Activated T-helper 1 cell treated with anti-CD3 and anti-CD28 coated beads, Interleukin-12 subunit alpha, Interleukin-12 subunit beta, Interleukin-2, Interleukin-4 antibody, amounts not matched to agents 30 ng/mL and 10 ng/mL and 1 ng/mL, durations not matched to agents 14 hours and 24 hours and 36 hours (primary cell): ENCODE measurements at regions not wholly inside any gene's neighbourhood (a gene's known extent, or its start where the extent isn't known, plus 50 kb on each side); places are given as distances from the start of the nearest gene placed in this dataset.

ENCODE experiments used
- DNase-seq: peaks from one replicate; pipeline ENCODE4 v3.0.0; 2021; ENCODE audit warnings: low spot score
- H3K27ac Mint-ChIP-seq: one replicate; pipeline ENCODE4 v1.8.0; 2021; ENCODE audit warnings: mild to moderate bottlenecking, mixed read lengths
- H3K27me3 Mint-ChIP-seq: one replicate; pipeline ENCODE4 v1.8.0; 2022; ENCODE audit warnings: mild to moderate bottlenecking, moderate library complexity, mixed read lengths; ENCODE audit not compliant: insufficient read depth
- H3K36me3 Mint-ChIP-seq: one replicate; pipeline ENCODE4 v1.8.0; 2021; ENCODE audit warnings: low read depth, mixed read lengths
- H3K4me1 Mint-ChIP-seq: one replicate; pipeline ENCODE4 v1.8.0; 2021; ENCODE audit warnings: low read depth, mixed read lengths
- H3K4me3 Mint-ChIP-seq: one replicate; pipeline ENCODE4 v1.8.0; 2021; ENCODE audit warnings: mild to moderate bottlenecking, moderate library complexity, mixed read lengths
- H3K9me3 Mint-ChIP-seq: one replicate; pipeline ENCODE4 v1.8.0; 2021; ENCODE audit warnings: mixed read lengths
- intact Hi-C: fragments of 100-400 bp; cut with micrococcal nuclease; formaldehyde crosslinking; loops from one replicate; pipeline ENCODE4 v1.15.1; 2024

DNA sequence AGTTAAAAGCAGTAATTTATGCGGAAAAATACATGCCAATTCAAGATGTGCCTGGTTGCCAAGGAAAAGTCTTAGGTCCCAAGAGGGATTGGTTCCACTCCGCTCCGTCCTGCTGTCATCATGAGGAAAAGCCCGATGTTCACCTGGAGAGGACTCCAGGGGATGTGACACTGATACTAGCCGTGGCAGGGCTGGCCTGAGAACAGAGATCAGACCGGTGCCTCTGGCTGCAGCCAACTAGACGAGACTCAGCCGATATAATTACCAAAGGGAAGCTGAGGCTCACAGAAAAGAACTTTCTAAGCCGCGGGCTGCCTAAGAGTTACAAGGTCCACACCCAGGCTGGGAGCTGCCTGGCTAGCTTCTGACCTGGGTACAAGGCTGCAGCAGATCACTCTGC is 81.3 kb upstream of the UNC5B start:
- Mint-ChIP-seq H3K9me3 (no peaks in the 10 kb centered on the region), H3K4me1 (peaks cover 7% of the 10 kb centered on the region), H3K4me3 (no peak overlapping the region), H3K27me3 (peaks cover 25% of the 10 kb centered on the region), H3K36me3 (no peaks in the 10 kb centered on the region), H3K27ac (no peak overlapping the region)
- DNase-seq: no peak
- intact Hi-C loops: no loop called here

DNA sequence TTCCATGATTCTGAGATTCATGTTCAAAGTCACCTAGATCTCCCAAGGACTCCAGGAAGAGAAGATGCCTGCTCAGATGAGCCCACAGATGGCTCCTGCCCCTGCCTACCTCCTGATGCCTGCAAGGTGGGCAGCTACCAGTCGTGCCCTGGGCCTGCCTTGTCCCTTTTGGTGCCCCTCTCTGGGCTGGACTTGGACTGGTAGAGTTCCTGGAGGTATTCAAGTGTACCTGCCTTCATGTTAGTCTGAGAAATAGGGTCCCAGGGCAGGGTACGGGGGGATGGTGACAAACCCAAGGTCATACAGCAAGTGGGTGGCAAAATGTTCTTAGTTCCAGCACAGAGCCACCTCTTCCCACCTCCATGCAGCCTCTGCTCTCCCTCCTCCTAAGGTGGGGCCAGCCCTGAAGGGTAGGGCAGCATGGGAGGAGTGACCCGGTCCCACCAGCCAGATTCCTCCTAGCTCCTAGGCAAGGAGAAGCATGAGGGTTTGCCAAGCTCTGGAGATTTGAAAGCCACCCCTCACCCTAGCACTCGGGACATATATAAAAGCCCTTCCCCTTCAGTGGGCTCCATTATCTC is 80.8 kb upstream of the UNC5B start:
- DNase-seq: no peak
- no peaks in the 10 kb centered on the region for H3K9me3 Mint-ChIP-seq
- intact Hi-C loops: no loop called here
- H3K4me3 Mint-ChIP-seq: no peak overlapping the region
- peaks cover 7% of the 10 kb centered on the region for H3K4me1 Mint-ChIP-seq
- H3K27ac Mint-ChIP-seq: no peak overlapping the region
- no peaks in the 10 kb centered on the region for H3K36me3 Mint-ChIP-seq
- peaks cover 25% of the 10 kb centered on the region for H3K27me3 Mint-ChIP-seq

DNA sequence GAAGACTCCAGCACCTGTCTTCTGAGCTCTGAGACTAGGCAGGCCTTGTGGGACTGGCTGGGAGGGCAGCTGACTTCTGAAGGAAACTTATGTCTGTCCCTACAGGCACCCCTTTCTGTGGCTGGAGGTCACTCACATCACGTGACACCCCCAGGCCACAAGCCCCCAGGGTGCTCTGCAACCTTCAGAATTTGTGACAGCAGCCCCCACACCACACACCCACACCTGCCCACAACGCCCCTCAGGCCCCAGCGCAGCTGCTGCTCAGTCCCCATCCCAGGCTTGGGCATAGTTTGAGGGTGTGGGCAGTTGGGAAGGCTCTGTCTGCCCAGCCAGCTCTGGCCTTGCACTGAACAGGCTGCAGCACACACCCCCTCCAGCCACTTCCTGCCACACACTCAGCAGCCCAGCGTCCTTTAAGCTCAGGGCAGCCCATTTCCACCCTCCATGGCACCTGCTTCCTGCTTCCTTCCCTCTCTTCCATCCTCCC is 80.0 kb upstream of the UNC5B start:
- Mint-ChIP-seq H3K27ac (no peak overlapping the region), H3K36me3 (no peaks in the 10 kb centered on the region), H3K9me3 (no peaks in the 10 kb centered on the region), H3K27me3 (peaks cover 25% of the 10 kb centered on the region), H3K4me3 (no peak overlapping the region), H3K4me1 (peaks cover 7% of the 10 kb centered on the region)
- DNase-seq: no peak
- intact Hi-C loops: no loop called here

GRCh38 chr10:71133710-71134686 is 78.4 kb upstream of the UNC5B start:
- Mint-ChIP-seq H3K27me3 (peaks cover 15% of the 10 kb centered on the region), H3K4me3 (no peak overlapping the region), H3K4me1 (no peaks in the 10 kb centered on the region), H3K27ac (no peak overlapping the region), H3K36me3 (no peaks in the 10 kb centered on the region), H3K9me3 (no peaks in the 10 kb centered on the region)
- no peak for DNase-seq
- intact Hi-C loops: no loop called here

DNA sequence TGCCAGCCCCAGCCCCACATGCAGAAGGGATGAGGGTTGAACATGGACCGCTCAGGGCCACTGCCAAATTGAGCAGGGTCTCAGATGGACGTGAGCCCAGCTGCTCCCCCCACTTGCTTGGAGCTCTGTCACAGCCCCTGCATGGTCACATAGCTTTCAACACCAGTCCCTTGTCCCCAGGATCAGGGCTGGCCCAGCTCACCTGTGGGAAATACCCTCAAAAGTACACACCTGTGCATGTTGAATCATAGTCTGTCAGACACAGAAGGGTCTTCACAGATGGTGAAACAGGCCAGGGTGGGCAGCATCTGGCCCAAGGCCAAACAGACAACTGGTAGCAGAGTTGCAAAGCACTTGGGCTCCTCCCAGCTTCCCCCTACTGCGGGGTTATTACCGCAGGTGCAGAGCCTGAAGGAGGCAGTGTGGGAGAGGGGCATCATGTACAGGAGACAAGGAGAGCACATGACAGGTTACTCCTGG is 77.6 kb upstream of the UNC5B start:
- intact Hi-C loops: no loop called here
- Mint-ChIP-seq H3K4me3 (no peak overlapping the region), H3K36me3 (no peaks in the 10 kb centered on the region), H3K4me1 (no peaks in the 10 kb centered on the region), H3K27me3 (peaks cover 15% of the 10 kb centered on the region), H3K27ac (no peak overlapping the region), H3K9me3 (no peaks in the 10 kb centered on the region)
- no peak for DNase-seq

DNA sequence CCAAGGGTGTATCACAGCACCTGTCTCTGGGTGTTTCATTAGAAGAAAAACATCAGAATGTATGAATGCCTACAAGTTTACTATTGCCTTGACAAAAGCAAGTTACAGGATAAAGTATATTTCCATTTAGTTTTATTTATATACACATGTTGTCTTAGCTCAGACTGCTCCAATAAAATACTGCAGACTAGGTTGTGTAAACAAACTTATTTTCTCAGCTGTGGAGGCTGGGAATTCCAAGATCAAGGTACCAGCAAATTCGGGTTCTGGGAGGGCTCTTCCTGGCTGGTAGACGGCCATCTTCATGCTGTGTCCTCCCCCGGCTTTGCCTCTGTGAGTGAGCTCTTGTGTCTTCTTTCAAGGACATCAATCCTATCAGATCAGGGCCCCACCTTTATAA is 77.1 kb upstream of the UNC5B start:
- Mint-ChIP-seq H3K27ac (no peak overlapping the region), H3K36me3 (no peaks in the 10 kb centered on the region), H3K4me3 (no peak overlapping the region), H3K27me3 (peaks cover 15% of the 10 kb centered on the region), H3K9me3 (no peaks in the 10 kb centered on the region), H3K4me1 (no peaks in the 10 kb centered on the region)
- DNase-seq: no peak
- intact Hi-C loops: no loop called here

DNA sequence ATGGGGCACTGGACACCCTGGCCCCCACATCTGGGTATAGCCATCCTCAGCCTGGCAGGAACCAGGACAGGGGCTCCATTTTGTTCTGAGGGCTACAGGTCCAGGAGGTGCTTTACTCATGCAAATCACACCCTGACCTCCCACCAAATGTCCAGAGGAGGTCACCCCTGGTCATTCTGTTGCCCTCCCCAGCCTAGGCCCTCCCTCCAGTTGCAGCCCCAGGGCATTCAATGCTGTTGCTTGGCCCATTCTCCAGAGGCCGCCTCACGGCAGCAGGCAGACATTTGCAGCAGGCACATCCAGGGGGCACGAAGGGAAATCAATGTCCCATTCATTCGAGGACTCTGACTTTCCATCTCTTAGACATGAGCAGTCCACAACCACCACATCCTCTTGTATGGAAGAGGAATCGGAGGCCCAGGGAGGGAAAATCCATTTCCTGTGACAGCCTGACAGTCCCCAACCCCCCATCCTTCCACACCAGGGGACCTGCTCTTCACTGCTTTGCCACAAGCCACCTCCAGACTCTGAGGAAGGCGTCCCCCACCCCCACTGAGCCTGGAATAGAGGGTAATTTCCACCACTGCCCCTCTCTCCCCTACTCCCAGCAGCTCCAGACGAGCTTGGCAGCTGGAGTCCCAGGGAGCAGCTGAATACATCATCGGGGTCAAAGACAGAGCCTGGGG is 76.2 kb upstream of the UNC5B start:
- intact Hi-C loops: no loop called here
- no peak overlapping the region for H3K4me3 Mint-ChIP-seq
- H3K27me3 Mint-ChIP-seq: peaks cover 9% of the 10 kb centered on the region
- no peaks in the 10 kb centered on the region for H3K36me3 Mint-ChIP-seq
- DNase-seq: no peak
- H3K4me1 Mint-ChIP-seq: no peaks in the 10 kb centered on the region
- no peak overlapping the region for H3K27ac Mint-ChIP-seq
- H3K9me3 Mint-ChIP-seq: no peaks in the 10 kb centered on the region

- Mint-ChIP-seq H3K27ac (no peak overlapping the region), H3K4me1 (no peaks in the 10 kb centered on the region), H3K9me3 (no peaks in the 10 kb centered on the region), H3K4me3 (no peak overlapping the region), H3K27me3 (peaks cover 8% of the 10 kb centered on the region), H3K36me3 (no peaks in the 10 kb centered on the region)
- intact Hi-C loops: no loop called here
- no peak for DNase-seq
These were observed 74.7 kb upstream of the UNC5B start for GRCh38 chr10:71137701-71138100.

DNA sequence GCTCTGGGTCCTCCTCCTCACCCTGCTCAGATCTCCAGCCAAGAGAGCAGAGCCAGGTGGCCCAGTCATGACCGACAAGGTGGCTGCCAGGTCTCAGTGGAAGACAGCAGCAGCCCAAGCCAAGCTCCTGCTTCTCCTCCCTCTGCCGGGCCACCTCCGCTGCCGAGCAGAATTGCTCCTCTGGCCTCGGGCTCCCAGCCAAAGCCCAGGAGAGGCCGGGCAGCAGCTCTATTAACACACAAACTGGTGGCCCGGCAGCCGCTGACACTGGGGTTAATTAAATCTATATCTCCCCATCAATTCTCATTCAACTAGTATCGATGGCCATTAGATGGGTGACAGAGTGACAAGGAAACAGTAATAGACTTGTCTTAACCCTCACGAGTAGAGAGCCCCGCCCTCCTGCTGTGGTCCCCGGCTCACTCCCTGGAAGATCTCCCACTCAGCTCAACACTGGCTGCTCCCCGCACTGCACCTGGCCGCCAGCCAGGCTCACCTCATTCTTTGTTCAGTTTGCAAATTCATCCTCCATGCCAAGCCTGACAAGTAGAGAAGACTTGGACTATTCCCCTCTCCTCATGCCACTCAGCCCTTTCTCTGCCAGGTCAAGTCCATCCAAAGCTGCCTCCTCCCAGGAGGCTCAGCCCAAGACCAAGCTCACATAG is 74.1 kb upstream of the UNC5B start:
- no peaks in the 10 kb centered on the region for H3K9me3 Mint-ChIP-seq
- H3K27me3 Mint-ChIP-seq: peaks cover 6% of the 10 kb centered on the region
- no peak overlapping the region for H3K27ac Mint-ChIP-seq
- no peak for DNase-seq
- no peak overlapping the region for H3K4me3 Mint-ChIP-seq
- intact Hi-C loops: no loop called here
- H3K36me3 Mint-ChIP-seq: no peaks in the 10 kb centered on the region
- H3K4me1 Mint-ChIP-seq: no peaks in the 10 kb centered on the region

- H3K4me1 Mint-ChIP-seq: no peaks in the 10 kb centered on the region
- intact Hi-C loops: no loop called here
- no peak for DNase-seq
- H3K27ac Mint-ChIP-seq: no peak overlapping the region
- no peak overlapping the region for H3K4me3 Mint-ChIP-seq
- H3K27me3 Mint-ChIP-seq: peaks cover 2% of the 10 kb centered on the region
- H3K9me3 Mint-ChIP-seq: no peaks in the 10 kb centered on the region
- no peaks in the 10 kb centered on the region for H3K36me3 Mint-ChIP-seq
These were observed 70.8 kb upstream of the UNC5B start for GRCh38 chr10:71141528-71141927.

- no peak for DNase-seq
- Mint-ChIP-seq H3K27me3 (peaks cover 2% of the 10 kb centered on the region), H3K4me3 (no peak overlapping the region), H3K4me1 (no peaks in the 10 kb centered on the region), H3K36me3 (no peaks in the 10 kb centered on the region), H3K27ac (no peak overlapping the region), H3K9me3 (no peaks in the 10 kb centered on the region)
- intact Hi-C loops: no loop called here
These were observed 69.2 kb upstream of the UNC5B start for GRCh38 chr10:71143170-71143569.

GRCh38 chr10:71143610-71144009 is 68.8 kb upstream of the UNC5B start:
- no peaks in the 10 kb centered on the region for H3K36me3 Mint-ChIP-seq
- no peaks in the 10 kb centered on the region for H3K4me1 Mint-ChIP-seq
- no peak overlapping the region for H3K4me3 Mint-ChIP-seq
- no peak for DNase-seq
- intact Hi-C loops: no loop called here
- no peak overlapping the region for H3K27ac Mint-ChIP-seq
- peaks cover 2% of the 10 kb centered on the region for H3K27me3 Mint-ChIP-seq
- H3K9me3 Mint-ChIP-seq: no peaks in the 10 kb centered on the region
